Endothelial cell (in vitro differentiated cells): ENCODE measurements at regions not wholly inside any gene's neighbourhood (a gene's known extent, or its start where the extent isn't known, plus 50 kb on each side); places are given as distances from the start of the nearest gene placed in this dataset.

ENCODE experiments used
- DNase-seq: peaks from one replicate; pipeline ENCODE4 v3.0.0; 2021; ENCODE audit warnings: low spot score
- H3K27ac Mint-ChIP-seq: one replicate; pipeline ENCODE4 v1.8.0; 2021; ENCODE audit warnings: mixed read lengths, inconsistent platforms; ENCODE audit not compliant: unreplicated experiment
- H3K27me3 Mint-ChIP-seq: one replicate; pipeline ENCODE4 v1.8.0; 2021; ENCODE audit warnings: mild to moderate bottlenecking, moderate library complexity, mixed read lengths, inconsistent platforms; ENCODE audit not compliant: unreplicated experiment
- H3K36me3 Mint-ChIP-seq: one replicate; pipeline ENCODE4 v1.8.0; 2021; ENCODE audit warnings: mild to moderate bottlenecking, low read depth, mixed read lengths, inconsistent platforms; ENCODE audit not compliant: unreplicated experiment
- H3K4me1 Mint-ChIP-seq: one replicate; pipeline ENCODE4 v1.8.0; 2021; ENCODE audit warnings: mild to moderate bottlenecking, mixed read lengths, inconsistent platforms; ENCODE audit not compliant: unreplicated experiment
- H3K4me3 Mint-ChIP-seq: one replicate; pipeline ENCODE4 v1.8.0; 2021; ENCODE audit warnings: mild to moderate bottlenecking, mixed read lengths, inconsistent platforms; ENCODE audit not compliant: unreplicated experiment
- H3K9me3 Mint-ChIP-seq: one replicate; pipeline ENCODE4 v1.8.0; 2021; ENCODE audit warnings: mixed read lengths, inconsistent platforms; ENCODE audit not compliant: unreplicated experiment
- CTCF ChIP-seq: fragments of 200-600 bp; sonication (generic); IDR thresholded peaks from one replicate; pipeline ENCODE4 v1.5.0; 2021; ENCODE audit warnings: antibody characterized with exemption; ENCODE audit not compliant: unreplicated experiment

GRCh38 chr11:70734911-70735310, 336.6 kb downstream of the CTTN start:
- Mint-ChIP-seq H3K27me3 (peaks cover 5% of the 10 kb centered on the region), H3K27ac (no peak overlapping the region), H3K4me1 (no peaks in the 10 kb centered on the region), H3K4me3 (no peak overlapping the region), H3K9me3 (no peaks in the 10 kb centered on the region), H3K36me3 (peaks cover 4% of the 10 kb centered on the region)
- no peak for TF ChIP-seq CTCF
- DNase-seq, result no peak

DNA sequence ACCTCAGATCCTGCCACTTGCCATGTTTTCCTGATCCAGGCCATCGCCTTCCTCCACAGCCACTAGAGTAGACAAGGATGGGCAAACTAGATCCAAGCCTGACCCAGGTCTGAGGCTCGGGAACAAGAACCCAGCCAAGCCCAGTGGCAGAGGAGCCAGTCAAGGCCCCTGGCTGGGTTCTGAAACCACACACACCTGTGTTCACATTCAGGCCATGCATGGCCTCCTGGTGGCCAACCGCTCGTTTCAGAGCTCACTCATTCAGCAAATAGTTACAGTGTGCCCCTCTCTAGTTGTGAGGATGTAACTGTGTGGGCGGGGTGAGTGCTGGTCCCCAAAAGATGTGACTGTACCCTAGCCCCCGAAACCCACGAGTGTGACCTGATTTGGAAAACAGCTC, 337.6 kb downstream of the CTTN start:
- Mint-ChIP-seq H3K27ac (no peak overlapping the region), H3K36me3 (peaks cover 6% of the 10 kb centered on the region), H3K4me1 (no peaks in the 10 kb centered on the region), H3K4me3 (no peak overlapping the region), H3K9me3 (no peaks in the 10 kb centered on the region), H3K27me3 (peaks cover 7% of the 10 kb centered on the region)
- TF ChIP-seq CTCF, result no peak
- no peak for DNase-seq

GRCh38 chr11:70736461-70736860, 338.1 kb downstream of the CTTN start:
- TF ChIP-seq CTCF, result no peak
- no peak overlapping the region for H3K4me3 Mint-ChIP-seq
- H3K36me3 Mint-ChIP-seq, result peaks cover 8% of the 10 kb centered on the region
- H3K9me3 Mint-ChIP-seq, result no peaks in the 10 kb centered on the region
- H3K27ac Mint-ChIP-seq, result no peak overlapping the region
- peaks cover 7% of the 10 kb centered on the region for H3K27me3 Mint-ChIP-seq
- no peak for DNase-seq
- no peaks in the 10 kb centered on the region for H3K4me1 Mint-ChIP-seq

DNA sequence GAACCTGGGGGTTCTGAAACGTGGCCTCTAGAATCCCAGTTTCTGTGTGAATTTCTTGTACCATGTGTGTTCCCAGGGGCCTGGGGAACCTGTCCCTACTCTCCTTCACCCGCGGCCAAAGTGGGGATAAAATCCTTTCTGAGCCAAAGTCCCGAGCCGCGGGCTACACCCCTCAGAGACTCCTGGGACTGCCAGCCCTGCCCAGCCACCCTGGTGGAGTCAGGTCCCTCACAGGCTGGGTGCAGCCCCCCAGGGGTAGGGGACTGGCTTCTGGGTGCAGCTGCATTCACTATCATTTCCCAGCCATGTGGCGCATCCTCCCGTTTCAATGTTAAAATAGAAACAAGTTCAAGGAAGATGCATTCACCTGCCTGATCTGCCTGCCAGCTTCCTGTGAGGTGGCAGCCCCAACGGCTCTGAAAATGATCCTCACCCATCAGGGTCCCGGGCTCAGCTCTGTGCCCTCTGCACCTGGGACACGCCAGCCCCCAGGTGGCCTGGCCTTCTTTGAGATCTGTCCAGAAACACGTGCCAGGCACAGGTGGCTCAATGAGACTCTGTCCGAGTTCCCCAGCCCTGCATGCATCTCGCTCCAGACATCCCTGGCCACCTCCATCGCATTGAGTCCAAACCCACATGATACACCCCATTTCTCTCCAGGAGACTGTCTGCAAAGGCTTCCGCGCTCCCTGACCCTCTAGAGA, 338.8 kb downstream of the CTTN start:
- no peak for DNase-seq
- Mint-ChIP-seq H3K4me3 (no peak overlapping the region), H3K27me3 (peaks cover 6% of the 10 kb centered on the region), H3K27ac (no peak overlapping the region), H3K4me1 (no peaks in the 10 kb centered on the region), H3K36me3 (peaks cover 7% of the 10 kb centered on the region), H3K9me3 (no peaks in the 10 kb centered on the region)
- TF ChIP-seq CTCF, result no peak

- no peaks in the 10 kb centered on the region for H3K9me3 Mint-ChIP-seq
- no peak overlapping the region for H3K4me3 Mint-ChIP-seq
- peaks cover 6% of the 10 kb centered on the region for H3K27me3 Mint-ChIP-seq
- H3K36me3 Mint-ChIP-seq, result peaks cover 4% of the 10 kb centered on the region
- H3K27ac Mint-ChIP-seq, result no peak overlapping the region
- DNase-seq, result no peak
- no peak for TF ChIP-seq CTCF
- H3K4me1 Mint-ChIP-seq, result no peaks in the 10 kb centered on the region
Measured at GRCh38 chr11:70737816-70738630, 339.7 kb downstream of the CTTN start.
